ENCODE measurements at regions not wholly inside any gene's neighbourhood (a gene's known extent, or its start where the extent isn't known, plus 50 kb on each side); places are given as distances from the start of the nearest gene placed in this dataset.

GRCh38 chr4:134505511-134505910 is 303.9 kb upstream of the PABPC4L start:
- no peak for ATAC-seq

More at GRCh38 chr4:134505511-134505910, 303.9 kb upstream of the PABPC4L start:
- no peak for DNase-seq (ENCODE audit: low spot score)
- Histone ChIP-seq H4K20me1 (replicated peaks; ENCODE audit: insufficient read depth) (no peaks in the 10 kb centered on the region), H3K4me2 (no peak overlapping the region), H2AFZ (no peak overlapping the region), H3K4me1 (ENCODE audit: insufficient read depth) (no peaks in the 10 kb centered on the region), H3K4me3 (no peak overlapping the region), H3K79me2 (replicated peaks; ENCODE audit: insufficient read depth) (no peaks in the 10 kb centered on the region), H3K27ac (ENCODE audit: low read depth) (no peak overlapping the region), H3K27me3 (ENCODE audit: insufficient read depth) (no peaks in the 10 kb centered on the region), H3K9me2 (ENCODE audit: insufficient read depth) (no peaks in the 10 kb centered on the region), H3F3A (replicated peaks; ENCODE audit: low read depth) (no peaks in the 10 kb centered on the region), H3K36me3 (ENCODE audit: insufficient read depth) (no peaks in the 10 kb centered on the region)
- peaks cover 3% of the 10 kb centered on the region; the same call in 2 of the 3 replicates for H3K4me1 Mint-ChIP-seq
- no peak overlapping the region for H3K27ac Mint-ChIP-seq
- peaks cover 22% of the 10 kb centered on the region for H3K9me3 Mint-ChIP-seq
- no peak overlapping the region for H3K4me3 Mint-ChIP-seq
- H3K27me3 Mint-ChIP-seq (ENCODE audit: insufficient read depth, low read depth, poor library complexity) = peaks cover 3% of the 10 kb centered on the region
- peaks cover 15% of the 10 kb centered on the region; the same call in 2 of the 3 replicates for H3K36me3 Mint-ChIP-seq (ENCODE audit: low read depth)
- TF ChIP-seq ZNF331 (CRISPR knock-in tag; IDR thresholded peaks at IDR 0.05; ENCODE audit: low read depth) (no peak), STAT1 (IDR thresholded peaks at IDR 0.05; ENCODE audit: unreplicated experiment) (no peak), JUNB (IDR thresholded peaks at IDR 0.05; ENCODE audit: unreplicated experiment) (no peak), POLR2AphosphoS5 (IDR thresholded peaks at IDR 0.05; ENCODE audit: low read depth) (no peak), ZNF114 (CRISPR knock-in tag; IDR thresholded peaks at IDR 0.05) (no peak), NANOG (IDR thresholded peaks at IDR 0.05; ENCODE audit: borderline replicate concordance) (no peak), EZH2 (IDR thresholded peaks at IDR 0.05; ENCODE audit: low read depth, unreplicated experiment) (no peak), ZNF462 (CRISPR knock-in tag; IDR thresholded peaks at IDR 0.05) (no peak), ETS1 (IDR thresholded peaks at IDR 0.05) (no peak), CREB1 (CRISPR knock-in tag; IDR thresholded peaks at IDR 0.05; ENCODE audit: low read depth) (no peak), REST (IDR thresholded peaks at IDR 0.05; ENCODE audit: unreplicated experiment) (no peak), EZH2phosphoT487 (IDR thresholded peaks at IDR 0.05; ENCODE audit: unreplicated experiment) (no peak), CTCF (conservative IDR thresholded peaks at IDR 0.05; ENCODE audit: low read depth in 2 of 2) (no peak)
